ENCODE measurements at regions not wholly inside any gene's neighbourhood (a gene's known extent, or its start where the extent isn't known, plus 50 kb on each side); places are given as distances from the start of the nearest gene placed in this dataset.
"Not testable (repeated sequence)": the region's sequence is repeated elsewhere in the genome, so short reads cannot be mapped to it uniquely, and the experiment has no call there.

DNA sequence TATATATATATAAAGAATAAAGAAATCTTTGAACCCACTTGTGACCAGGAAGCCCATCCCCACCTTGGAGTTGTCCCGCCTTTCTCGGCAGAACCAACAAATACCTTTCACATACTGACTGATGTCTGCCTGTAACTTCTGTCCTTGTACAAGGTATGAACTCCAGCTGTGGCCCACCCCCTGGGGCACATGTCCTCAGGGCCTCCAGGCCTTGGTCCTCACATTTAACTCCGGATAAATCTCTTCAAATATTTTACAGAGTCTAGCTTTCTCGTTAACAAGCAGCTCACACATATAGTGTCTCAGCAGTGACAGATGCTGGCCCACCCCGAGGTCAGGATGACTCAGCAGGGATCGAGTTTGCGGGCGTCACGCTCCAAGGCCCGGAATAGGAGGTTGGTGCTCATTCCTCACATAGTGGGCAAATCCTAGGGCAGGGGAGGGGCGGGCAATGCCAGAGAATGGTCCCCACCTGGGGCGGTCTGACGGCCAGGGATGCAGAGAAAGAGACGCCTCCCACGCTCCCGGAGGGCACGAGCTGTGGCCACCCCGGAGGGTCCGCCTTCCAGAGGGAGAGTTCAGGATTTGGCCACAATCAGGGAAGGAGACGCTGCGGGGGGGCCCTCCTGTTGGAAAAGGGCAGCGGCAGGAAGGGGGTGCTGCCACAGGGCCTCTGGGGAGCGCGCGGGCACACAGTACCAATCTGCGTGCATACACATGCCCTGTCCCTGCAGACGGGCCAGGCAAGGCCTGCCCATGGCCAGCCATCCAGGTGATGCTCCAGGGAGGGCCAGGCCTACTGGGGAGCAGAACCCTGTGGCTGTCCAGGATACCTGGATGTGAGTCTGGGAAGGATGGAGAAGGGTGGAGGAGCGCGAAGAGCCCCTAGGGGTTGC lies 87.8 kb upstream of the METTL9 start:
- H3K27me3 ChIP-seq (ENCODE audit: control insufficient read depth, insufficient read depth, low read length); H3K4me3 ChIP-seq (ENCODE audit: low read length); intact Hi-C loops (cut with micrococcal nuclease); H3K36me3 ChIP-seq (ENCODE audit: control insufficient read depth, insufficient read depth, low read length); H3K27me3 Mint-ChIP-seq (ENCODE audit: low read depth in 2 of 2); H3K36me3 Mint-ChIP-seq; H3K9me3 ChIP-seq (ENCODE audit: control insufficient read depth, insufficient read depth, low read length); ATAC-seq; H3K27ac ChIP-seq (ENCODE audit: low read length); H3K4me3 Mint-ChIP-seq; H3K9me3 Mint-ChIP-seq: not testable (repeated sequence)
- H3K4me1 Mint-ChIP-seq, result peaks cover 32 to 47% of the 10 kb centered on the region in 2 donors
- peak overlapping the region; percentile 45 to 58 for H3K27ac Mint-ChIP-seq
- peak in 1 of 2 donors; percentile 14 for DNase-seq
- H3K4me1 ChIP-seq (ENCODE audit: control insufficient read depth, insufficient read depth, low read length), result peaks cover 38% of the 10 kb centered on the region
- 75% methylated on average over 29 of the region's 29 CpGs for WGBS (ENCODE audit: insufficient coverage)

DNA sequence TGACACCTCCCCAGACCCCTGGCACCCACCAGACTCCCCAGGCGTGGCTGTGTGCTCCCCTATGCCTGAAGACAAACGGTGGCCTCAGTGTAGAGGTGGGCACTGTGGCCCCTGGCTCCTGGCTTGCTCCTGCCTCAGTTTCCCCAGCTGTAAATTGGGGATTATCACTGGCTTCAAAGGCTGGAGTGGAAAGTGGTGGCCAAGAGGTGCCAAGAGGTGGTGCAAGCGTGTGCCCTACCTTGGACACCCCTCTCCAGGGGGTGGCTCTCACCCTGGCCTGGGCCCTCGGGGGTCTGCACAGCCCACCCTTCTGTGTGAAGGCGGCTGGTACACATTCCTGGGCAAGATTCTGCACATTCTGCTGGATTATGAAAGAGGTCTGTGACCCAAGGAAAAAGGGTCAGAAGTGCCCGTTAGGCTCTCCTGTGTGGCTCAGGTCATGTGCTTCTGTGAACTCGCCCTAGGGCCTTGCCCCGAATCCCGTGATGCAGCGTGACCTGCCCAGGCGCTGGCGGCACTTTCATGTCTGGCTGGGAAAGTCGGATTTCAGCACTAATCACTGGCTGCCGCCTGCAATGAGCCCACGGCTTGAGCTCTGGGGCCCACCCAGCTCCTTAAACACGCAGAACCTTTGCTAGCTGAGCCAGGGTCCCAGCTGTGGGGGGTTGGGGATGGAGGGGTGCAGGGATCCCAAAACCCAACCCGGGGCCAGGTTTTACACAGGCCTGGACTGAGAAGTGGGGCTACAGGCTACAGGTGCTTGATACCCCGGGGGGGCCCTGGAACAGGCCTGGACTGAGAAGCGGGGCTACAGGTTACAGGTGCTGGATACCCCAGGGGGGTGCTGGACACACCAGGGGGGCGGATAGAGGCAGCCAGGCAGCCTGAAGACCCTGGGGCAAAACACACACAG lies 86.8 kb upstream of the METTL9 start:
- ATAC-seq; H3K36me3 Mint-ChIP-seq; H3K9me3 Mint-ChIP-seq; H3K27me3 ChIP-seq (ENCODE audit: control insufficient read depth, insufficient read depth, low read length); H3K36me3 ChIP-seq (ENCODE audit: control insufficient read depth, insufficient read depth, low read length); H3K27ac ChIP-seq (ENCODE audit: low read length); intact Hi-C loops (cut with micrococcal nuclease); H3K27ac Mint-ChIP-seq; H3K4me3 ChIP-seq (ENCODE audit: low read length); H3K9me3 ChIP-seq (ENCODE audit: control insufficient read depth, insufficient read depth, low read length); H3K27me3 Mint-ChIP-seq (ENCODE audit: low read depth in 2 of 2); H3K4me3 Mint-ChIP-seq: not testable (repeated sequence)
- peak in 1 of 2 donors; percentile 17 for DNase-seq
- peaks cover 28% of the 10 kb centered on the region for H3K4me1 ChIP-seq (ENCODE audit: control insufficient read depth, insufficient read depth, low read length)
- H3K4me1 Mint-ChIP-seq, result peaks cover 24 to 37% of the 10 kb centered on the region in 2 donors
- 89% methylated on average over 18 of the region's 20 CpGs for WGBS (ENCODE audit: insufficient coverage)

DNA sequence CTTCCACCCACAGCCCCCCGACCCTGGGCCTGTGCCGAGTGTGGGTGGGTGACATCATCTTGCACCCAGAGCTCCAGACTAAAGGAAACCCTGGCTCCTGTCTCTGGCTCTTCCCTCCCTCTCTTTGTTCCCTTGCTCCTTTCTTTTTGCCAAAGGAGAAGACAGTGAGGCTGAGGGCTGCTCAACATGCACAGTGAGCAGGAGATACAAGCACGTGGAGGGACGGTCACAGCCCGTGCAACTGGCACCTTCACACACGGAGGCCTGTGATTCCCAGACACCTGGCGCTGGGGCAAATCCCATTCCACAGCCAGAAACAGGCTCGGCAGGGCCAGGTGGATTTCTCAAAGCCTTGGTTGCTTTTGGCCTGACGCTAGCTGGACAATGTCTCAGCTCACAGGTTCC lies 86.0 kb upstream of the METTL9 start:
- H3K27ac ChIP-seq (ENCODE audit: low read length); intact Hi-C loops (cut with micrococcal nuclease); H3K9me3 Mint-ChIP-seq; H3K27me3 ChIP-seq (ENCODE audit: control insufficient read depth, insufficient read depth, low read length); H3K27me3 Mint-ChIP-seq (ENCODE audit: low read depth in 2 of 2); H3K9me3 ChIP-seq (ENCODE audit: control insufficient read depth, insufficient read depth, low read length); H3K4me3 Mint-ChIP-seq; H3K36me3 ChIP-seq (ENCODE audit: control insufficient read depth, insufficient read depth, low read length); DNase-seq; H3K36me3 Mint-ChIP-seq; ATAC-seq; H3K4me3 ChIP-seq (ENCODE audit: low read length); H3K27ac Mint-ChIP-seq: not testable (repeated sequence)
- WGBS (ENCODE audit: insufficient coverage), result 87% methylated on average over 9 of the region's 9 CpGs
- H3K4me1 ChIP-seq (ENCODE audit: control insufficient read depth, insufficient read depth, low read length), result peaks cover 30% of the 10 kb centered on the region
- H3K4me1 Mint-ChIP-seq, result peaks cover 30 to 35% of the 10 kb centered on the region in 2 donors

DNA sequence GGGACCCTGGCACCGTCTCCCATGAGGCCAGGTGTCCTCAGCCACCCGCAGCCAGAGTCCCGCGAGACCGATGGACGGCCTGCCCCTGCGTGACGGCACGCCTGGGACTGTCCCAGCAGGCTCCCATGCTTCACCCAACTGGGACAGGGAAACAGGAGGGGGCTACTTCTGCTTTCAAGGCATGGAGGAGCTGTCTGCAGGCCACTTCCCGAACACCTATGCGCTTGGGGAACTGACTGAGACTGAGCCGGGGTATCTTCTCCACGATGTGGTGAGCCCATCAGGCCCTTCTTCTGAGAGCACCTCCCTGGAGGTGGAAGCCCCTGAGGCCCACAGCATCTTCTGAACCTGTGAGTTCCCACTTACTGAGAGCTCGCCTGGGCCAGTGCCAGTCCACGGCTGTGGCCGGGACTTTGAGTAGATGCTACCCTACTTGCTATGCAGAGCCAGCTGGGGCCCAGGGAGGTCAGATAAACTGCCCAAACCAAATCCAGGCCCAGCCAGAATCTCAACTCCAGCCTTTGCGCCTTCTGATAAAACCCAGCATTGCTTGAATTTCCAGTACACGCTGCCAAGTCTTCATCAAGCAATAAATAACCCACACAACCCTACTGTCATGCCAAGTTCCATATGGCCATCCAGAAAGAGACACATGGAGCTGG lies 85.4 kb upstream of the METTL9 start:
- H3K36me3 Mint-ChIP-seq; H3K27me3 ChIP-seq (ENCODE audit: control insufficient read depth, insufficient read depth, low read length); H3K4me3 Mint-ChIP-seq; ATAC-seq; H3K27me3 Mint-ChIP-seq (ENCODE audit: low read depth in 2 of 2); H3K9me3 Mint-ChIP-seq; H3K4me3 ChIP-seq (ENCODE audit: low read length); intact Hi-C loops (cut with micrococcal nuclease); DNase-seq; H3K27ac Mint-ChIP-seq; H3K36me3 ChIP-seq (ENCODE audit: control insufficient read depth, insufficient read depth, low read length); H3K9me3 ChIP-seq (ENCODE audit: control insufficient read depth, insufficient read depth, low read length); H3K27ac ChIP-seq (ENCODE audit: low read length): not testable (repeated sequence)
- H3K4me1 Mint-ChIP-seq, result peaks cover 30 to 39% of the 10 kb centered on the region in 2 donors
- peaks cover 34% of the 10 kb centered on the region for H3K4me1 ChIP-seq (ENCODE audit: control insufficient read depth, insufficient read depth, low read length)
- WGBS (ENCODE audit: insufficient coverage), result 75% methylated on average over 18 of the region's 18 CpGs

- intact Hi-C loops (cut with micrococcal nuclease); H3K27me3 Mint-ChIP-seq (ENCODE audit: low read depth in 2 of 2); H3K27ac ChIP-seq (ENCODE audit: low read length); DNase-seq; H3K36me3 ChIP-seq (ENCODE audit: control insufficient read depth, insufficient read depth, low read length); H3K9me3 ChIP-seq (ENCODE audit: control insufficient read depth, insufficient read depth, low read length); H3K27ac Mint-ChIP-seq; H3K9me3 Mint-ChIP-seq; H3K36me3 Mint-ChIP-seq; ATAC-seq; H3K27me3 ChIP-seq (ENCODE audit: control insufficient read depth, insufficient read depth, low read length); H3K4me3 Mint-ChIP-seq; H3K4me3 ChIP-seq (ENCODE audit: low read length): not testable (repeated sequence)
- H3K4me1 Mint-ChIP-seq, result peaks cover 30 to 44% of the 10 kb centered on the region in 2 donors
- H3K4me1 ChIP-seq (ENCODE audit: control insufficient read depth, insufficient read depth, low read length), result peaks cover 37% of the 10 kb centered on the region
- WGBS (ENCODE audit: insufficient coverage), result 84% methylated on average over 11 of the region's 14 CpGs
Observed at GRCh38 chr16:21514474-21514840, 84.9 kb upstream of the METTL9 start.

GRCh38 chr16:21516705-21517040 lies 82.7 kb upstream of the METTL9 start:
- intact Hi-C loops (cut with micrococcal nuclease); H3K4me3 ChIP-seq (ENCODE audit: low read length); H3K27ac Mint-ChIP-seq; H3K36me3 ChIP-seq (ENCODE audit: control insufficient read depth, insufficient read depth, low read length); H3K27me3 ChIP-seq (ENCODE audit: control insufficient read depth, insufficient read depth, low read length); H3K27me3 Mint-ChIP-seq (ENCODE audit: low read depth in 2 of 2); H3K9me3 Mint-ChIP-seq; DNase-seq; H3K4me3 Mint-ChIP-seq; H3K27ac ChIP-seq (ENCODE audit: low read length); H3K36me3 Mint-ChIP-seq; H3K9me3 ChIP-seq (ENCODE audit: control insufficient read depth, insufficient read depth, low read length); ATAC-seq: not testable (repeated sequence)
- H3K4me1 ChIP-seq (ENCODE audit: control insufficient read depth, insufficient read depth, low read length), result peaks cover 44% of the 10 kb centered on the region
- 87% methylated on average over 4 of the region's 9 CpGs for WGBS (ENCODE audit: insufficient coverage)
- peaks cover 28 to 34% of the 10 kb centered on the region in 2 donors for H3K4me1 Mint-ChIP-seq

DNA sequence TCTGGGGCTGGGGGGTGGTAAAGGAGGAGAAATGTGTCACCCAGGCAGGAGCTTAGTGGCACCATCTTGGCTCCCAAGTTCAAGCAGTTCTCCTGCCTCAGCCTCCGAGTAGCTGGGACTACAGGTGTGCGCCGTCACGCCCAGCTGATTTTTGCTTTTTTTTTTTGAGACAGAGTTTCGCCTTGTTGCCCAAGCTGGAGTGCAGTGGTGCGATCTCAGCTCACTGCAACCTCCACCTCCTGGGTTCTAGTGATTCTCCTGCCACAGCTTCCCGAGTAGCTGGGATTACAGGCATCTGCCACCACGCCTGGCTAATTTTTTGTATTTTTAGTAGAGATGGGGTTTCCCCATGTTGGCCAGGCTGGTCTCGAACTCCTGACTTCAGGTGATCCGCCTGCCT lies 82.1 kb upstream of the METTL9 start:
- H3K27ac Mint-ChIP-seq; H3K27me3 ChIP-seq (ENCODE audit: control insufficient read depth, insufficient read depth, low read length); H3K4me3 Mint-ChIP-seq; intact Hi-C loops (cut with micrococcal nuclease); H3K36me3 Mint-ChIP-seq; ATAC-seq; H3K4me3 ChIP-seq (ENCODE audit: low read length); H3K36me3 ChIP-seq (ENCODE audit: control insufficient read depth, insufficient read depth, low read length); H3K27me3 Mint-ChIP-seq (ENCODE audit: low read depth in 2 of 2); H3K27ac ChIP-seq (ENCODE audit: low read length); DNase-seq; H3K9me3 ChIP-seq (ENCODE audit: control insufficient read depth, insufficient read depth, low read length); H3K9me3 Mint-ChIP-seq: not testable (repeated sequence)
- H3K4me1 Mint-ChIP-seq, result peaks cover 28 to 31% of the 10 kb centered on the region in 2 donors
- 57% methylated on average over 8 of the region's 10 CpGs for WGBS (ENCODE audit: insufficient coverage)
- H3K4me1 ChIP-seq (ENCODE audit: control insufficient read depth, insufficient read depth, low read length), result peaks cover 41% of the 10 kb centered on the region
